Neuronal stem cell (in vitro differentiated cells): ENCODE measurements at regions not wholly inside any gene's neighbourhood (a gene's known extent, or its start where the extent isn't known, plus 50 kb on each side); places are given as distances from the start of the nearest gene placed in this dataset.

Source experiments
- DNase-seq: peaks from one replicate; pipeline ENCODE4 v3.0.0-alpha.2; 2013; ENCODE audit warnings: low spot score
- H2AFZ ChIP-seq: one replicate; pipeline ENCODE4 v1.6.1; 2013; ENCODE audit warnings: mild to moderate bottlenecking, low read length, inconsistent platforms
- H2AK5ac ChIP-seq: 2 replicates; pipeline ENCODE4 v1.6.1; 2013; ENCODE audit warnings: low read depth, mild to moderate bottlenecking, inconsistent platforms, low read length, moderate library complexity, mixed read lengths
- H2BK120ac ChIP-seq: 2 replicates; pipeline ENCODE4 v1.6.1; 2013; ENCODE audit warnings: low read depth, mild to moderate bottlenecking, inconsistent platforms, low read length, moderate library complexity, mixed read lengths
- H2BK12ac ChIP-seq: one replicate; pipeline ENCODE4 v1.6.1; 2013; ENCODE audit warnings: low read length, inconsistent platforms
- H2BK15ac ChIP-seq: 2 replicates; pipeline ENCODE4 v1.6.1; 2013; ENCODE audit warnings: mild to moderate bottlenecking, low read length, inconsistent platforms, mixed read lengths
- H2BK5ac ChIP-seq: one replicate; pipeline ENCODE4 v1.6.1; 2013; ENCODE audit warnings: inconsistent platforms, mild to moderate bottlenecking, low read length, moderate library complexity
- H3K14ac ChIP-seq: one replicate; pipeline ENCODE4 v1.6.1; 2013; ENCODE audit warnings: low read length, inconsistent platforms
- H3K18ac ChIP-seq: 2 replicates; pipeline ENCODE4 v1.6.1; 2013; ENCODE audit warnings: low read length, inconsistent platforms
- H3K23ac ChIP-seq: 2 replicates; pipeline ENCODE4 v1.6.1; 2013; ENCODE audit warnings: low read depth, mild to moderate bottlenecking, mixed read lengths, low read length, inconsistent platforms; ENCODE audit not compliant: poor library complexity
- H3K27ac ChIP-seq: replicated peaks from 3 replicates; pipeline ENCODE4 v1.5.1; 2013; ENCODE audit warnings: low read length, inconsistent platforms
- H3K27me3 ChIP-seq, 3 experiments: 2 replicates each; pipeline ENCODE4 v1.6.1; 2013; ENCODE audit warnings: low read length in 3 of 3, mild to moderate bottlenecking in 2 of 3, inconsistent platforms in 1 of 3, low read depth in 1 of 3, mixed read lengths in 1 of 3, moderate library complexity in 1 of 3; ENCODE audit not compliant: control insufficient read depth in 3 of 3, insufficient read depth in 3 of 3
- H3K36me3 ChIP-seq, 2 donors: replicated peaks in 1 of 2; 2 replicates each; pipeline ENCODE4 v1.6.1; 2013; ENCODE audit warnings: low read length in 2 of 2; ENCODE audit not compliant: control insufficient read depth in 2 of 2, insufficient read depth in 2 of 2
- H3K4ac ChIP-seq: 2 replicates; pipeline ENCODE4 v1.6.1; 2013; ENCODE audit warnings: inconsistent platforms, mild to moderate bottlenecking, low read length, moderate library complexity
- H3K4me1 ChIP-seq, 2 donors: 1 replicate in 1 of 2; 2 replicates in 1 of 2; pipeline ENCODE4 v1.6.1; 2013; ENCODE audit warnings: low read length in 2 of 2, low read depth in 1 of 2; ENCODE audit not compliant: control insufficient read depth in 2 of 2, insufficient read depth in 1 of 2
- H3K4me2 ChIP-seq: one replicate; pipeline ENCODE4 v1.6.1; 2013; ENCODE audit warnings: mild to moderate bottlenecking, low read length, inconsistent platforms; ENCODE audit not compliant: insufficient read depth, poor library complexity, severe bottlenecking
- H3K4me3 ChIP-seq, 2 donors: 2 replicates each; pipeline ENCODE4 v1.5.1; 2013; ENCODE audit warnings: low read length in 2 of 2, mild to moderate bottlenecking in 2 of 2, inconsistent platforms in 1 of 2, moderate library complexity in 1 of 2
- H3K79me1 ChIP-seq: one replicate; pipeline ENCODE4 v1.6.1; 2013; ENCODE audit warnings: low read depth, mild to moderate bottlenecking, inconsistent platforms, low read length, moderate library complexity
- H3K9ac ChIP-seq: one replicate; pipeline ENCODE4 v1.6.1; 2013; ENCODE audit warnings: mild to moderate bottlenecking, low read depth, low read length, inconsistent platforms; ENCODE audit not compliant: poor library complexity
- H3K9me3 ChIP-seq, 2 donors: replicated peaks in 1 of 2; 2 replicates each; pipeline versions ENCODE3 to v1.6.1; 2013; ENCODE audit warnings: low read length in 2 of 2, mild to moderate bottlenecking in 2 of 2, inconsistent platforms in 1 of 2, low read depth in 1 of 2, mixed read lengths in 1 of 2, moderate library complexity in 1 of 2; ENCODE audit not compliant: control insufficient read depth in 2 of 2, insufficient read depth in 1 of 2
- H4K8ac ChIP-seq: one replicate; pipeline ENCODE4 v1.6.1; 2013; ENCODE audit warnings: low read depth, mild to moderate bottlenecking, inconsistent platforms, low read length, moderate library complexity
- H4K91ac ChIP-seq: one replicate; pipeline ENCODE4 v1.6.1; 2013; ENCODE audit warnings: low read length, low read depth, mild to moderate bottlenecking, inconsistent platforms; ENCODE audit not compliant: poor library complexity
- WGBS, 2 donors: extraction: QIAGEN DNeasy Blood & Tissue Kit; methylation state at CpG; one replicate each; pipeline ENCODE4 v1.1.7; 2013; ENCODE audit warnings: missing lambda C conversion rate in 2 of 2, mixed read lengths in 1 of 2; ENCODE audit not compliant: insufficient read length in 2 of 2, insufficient replicate concordance in 1 of 2; ENCODE audit errors: extremely low coverage in 2 of 2; 5-methylcytosine and 5-hydroxymethylcytosine counted together

GRCh38 chr14:71338153-71338552, 430.9 kb downstream of the PCNX1 start:
- no peak overlapping the region for H3K23ac ChIP-seq
- H2BK12ac ChIP-seq: no peak overlapping the region
- DNase-seq: no peak
- no peak overlapping the region for H3K18ac ChIP-seq
- no peak overlapping the region for H3K4me3 ChIP-seq
- no peak overlapping the region for H3K27ac ChIP-seq
- H2BK5ac ChIP-seq: no peak overlapping the region
- no CpG with 5 or more reads among the region's 4 CpGs for WGBS, 2 donors
- H3K4ac ChIP-seq: no peak overlapping the region
- no peaks in the 10 kb centered on the region for H3K36me3 ChIP-seq
- H2BK15ac ChIP-seq: no peak overlapping the region
- H2BK120ac ChIP-seq: no peak overlapping the region
- H4K8ac ChIP-seq: no peak overlapping the region
- H3K79me1 ChIP-seq: no peaks in the 10 kb centered on the region
- no peaks in the 10 kb centered on the region for H3K27me3 ChIP-seq
- H2AFZ ChIP-seq: no peak overlapping the region
- H3K9me3 ChIP-seq: peaks cover 0 to 8% of the 10 kb centered on the region in 2 donors
- no peak overlapping the region for H2AK5ac ChIP-seq
- no peaks in the 10 kb centered on the region for H3K4me1 ChIP-seq
- no peak overlapping the region for H3K14ac ChIP-seq
- no peak overlapping the region for H4K91ac ChIP-seq
- H3K9ac ChIP-seq: no peak overlapping the region
- H3K4me2 ChIP-seq: no peak overlapping the region

GRCh38 chr14:71339650-71340415, 432.6 kb downstream of the PCNX1 start:
- Histone ChIP-seq H3K9ac (no peak overlapping the region), H3K36me3 (no peaks in the 10 kb centered on the region), H3K23ac (no peak overlapping the region), H3K9me3 (peaks cover 0 to 6% of the 10 kb centered on the region in 2 donors), H3K4me3 (no peak overlapping the region), H3K4me1 (no peaks in the 10 kb centered on the region), H4K91ac (no peak overlapping the region), H2AFZ (no peak overlapping the region), H3K14ac (no peak overlapping the region), H2BK12ac (no peak overlapping the region), H3K18ac (no peak overlapping the region), H3K4me2 (no peak overlapping the region), H2BK120ac (no peak overlapping the region), H2BK5ac (no peak overlapping the region), H3K79me1 (no peaks in the 10 kb centered on the region), H2BK15ac (no peak overlapping the region), H3K4ac (no peak overlapping the region), H2AK5ac (no peak overlapping the region), H3K27ac (no peak overlapping the region), H4K8ac (no peak overlapping the region), H3K27me3 (no peaks in the 10 kb centered on the region)
- WGBS, 2 donors: no CpG with 5 or more reads among the region's 6 CpGs
- no peak for DNase-seq

- Histone ChIP-seq H3K4ac (no peak overlapping the region), H2BK15ac (no peak overlapping the region), H2AFZ (no peak overlapping the region), H2BK120ac (no peak overlapping the region), H2BK5ac (no peak overlapping the region), H3K4me1 (peaks cover 0 to 2% of the 10 kb centered on the region in 2 donors), H4K8ac (no peak overlapping the region), H3K9ac (no peak overlapping the region), H3K23ac (no peak overlapping the region), H3K4me3 (no peak overlapping the region), H3K27ac (no peak overlapping the region), H2AK5ac (no peak overlapping the region), H3K79me1 (no peaks in the 10 kb centered on the region), H3K36me3 (no peaks in the 10 kb centered on the region), H3K14ac (no peak overlapping the region), H3K27me3 (no peaks in the 10 kb centered on the region), H3K18ac (no peak overlapping the region), H3K4me2 (no peak overlapping the region), H4K91ac (no peak overlapping the region), H3K9me3 (peaks cover 0 to 6% of the 10 kb centered on the region in 2 donors), H2BK12ac (no peak overlapping the region)
- no CpG with 5 or more reads among the region's 3 CpGs for WGBS, 2 donors
- no peak for DNase-seq
These were observed 433.9 kb downstream of the PCNX1 start for GRCh38 chr14:71341156-71341555.

GRCh38 chr14:71343724-71344123, 436.5 kb downstream of the PCNX1 start:
- Histone ChIP-seq H2AK5ac (no peak overlapping the region), H3K27me3 (no peaks in the 10 kb centered on the region), H3K27ac (no peak overlapping the region), H2BK12ac (no peak overlapping the region), H3K23ac (no peak overlapping the region), H2BK15ac (no peak overlapping the region), H2BK120ac (no peak overlapping the region), H3K36me3 (no peaks in the 10 kb centered on the region), H2AFZ (no peak overlapping the region), H4K91ac (no peak overlapping the region), H3K79me1 (no peaks in the 10 kb centered on the region), H3K14ac (no peak overlapping the region), H3K4me3 (no peak overlapping the region), H3K18ac (no peak overlapping the region), H2BK5ac (no peak overlapping the region), H3K9me3 (no peaks in the 10 kb centered on the region), H3K9ac (no peak overlapping the region), H4K8ac (no peak overlapping the region), H3K4me2 (no peak overlapping the region), H3K4ac (no peak overlapping the region), H3K4me1 (peaks cover 0 to 2% of the 10 kb centered on the region in 2 donors)
- DNase-seq: no peak
- WGBS, 2 donors: no CpG with 5 or more reads among the region's 3 CpGs
